Sigmoid colon (tissue), 6 donors: ENCODE measurements at regions not wholly inside any gene's neighbourhood (a gene's known extent, or its start where the extent isn't known, plus 50 kb on each side); places are given as distances from the start of the nearest gene placed in this dataset.
"Not testable (repeated sequence)": the region's sequence is repeated elsewhere in the genome, so short reads cannot be mapped to it uniquely, and the experiment has no call there.

Source experiments
- DNase-seq: peaks from one replicate; pipeline ENCODE4 v3.0.0-alpha.2; 2019
- H3K27ac ChIP-seq, 4 donors: fragments of 200-600 bp; sonication (generic); one replicate each; pipeline ENCODE4 v1.5.1; 2016 to 2019; ENCODE audit warnings: mild to moderate bottlenecking in 1 of 4
- H3K27me3 ChIP-seq, 3 donors: fragments of 200-600 bp; sonication (generic); one replicate each; pipeline ENCODE4 v1.5.1; 2019; ENCODE audit warnings: mild to moderate bottlenecking in 1 of 3
- H3K36me3 ChIP-seq, 4 donors: fragments of 200-600 bp; sonication (generic); one replicate each; pipeline ENCODE4 v1.5.1; 2016 to 2019
- H3K4me1 ChIP-seq, 4 donors: fragments of 200-600 bp; sonication (generic); one replicate each; pipeline ENCODE4 v1.5.1; 2017 to 2019
- H3K4me3 ChIP-seq, 4 donors: fragments of 200-600 bp; sonication (generic); one replicate each; pipeline ENCODE4 v1.5.1; 2017 to 2019; ENCODE audit warnings: mild to moderate bottlenecking in 2 of 4, moderate library complexity in 1 of 4
- H3K9me3 ChIP-seq, 4 donors: fragments of 200-600 bp in 3 of 4; sonication (generic) in 3 of 4; one replicate each; pipeline versions ENCODE4 v1.5.1 to v1.6.1; 2013 to 2019
- EP300 ChIP-seq, 4 donors: sonication (generic); formaldehyde crosslinking; IDR thresholded peaks; one replicate each; pipeline ENCODE4 v1.6.1; 2017; ENCODE audit warnings: antibody characterized with exemption in 4 of 4
- POLR2A ChIP-seq, 2 donors: fragments of 450-650 bp; IDR thresholded peaks; one replicate each; pipeline ENCODE4 v1.6.1; 2016; ENCODE audit warnings: antibody characterized with exemption in 2 of 2, mild to moderate bottlenecking in 2 of 2, moderate library complexity in 2 of 2
- POLR2AphosphoS5 ChIP-seq, 4 donors: sonication (generic); formaldehyde crosslinking; IDR thresholded peaks; one replicate each; pipeline ENCODE4 v1.6.1; 2017; ENCODE audit warnings: antibody characterized with exemption in 4 of 4
- WGBS, 2 donors: extraction: QIAGEN DNeasy Blood & Tissue Kit; methylation state at CpG; one replicate each; pipeline ENCODE4 v1.1.7; 2013; 5-methylcytosine and 5-hydroxymethylcytosine counted together
- intact Hi-C: fragments of 100-400 bp; cut with DNase I; formaldehyde crosslinking; loops from one replicate; pipeline ENCODE4 v1.15.1; 2023
- TF ChIP-seq, protein P1 (sequence below), 4 experiments: fragments of 450-650 bp in 3 of 4; fragments of 200-600 bp in 1 of 4; IDR thresholded peaks; one replicate each; pipeline ENCODE4 v1.5.1; 2016 to 2019; ENCODE audit warnings: antibody characterized with exemption in 4 of 4, mild to moderate bottlenecking in 3 of 4, moderate library complexity in 2 of 4
- donor health status: healthy with polysubstance abuse.
- donor health status: healthy.

DNA sequence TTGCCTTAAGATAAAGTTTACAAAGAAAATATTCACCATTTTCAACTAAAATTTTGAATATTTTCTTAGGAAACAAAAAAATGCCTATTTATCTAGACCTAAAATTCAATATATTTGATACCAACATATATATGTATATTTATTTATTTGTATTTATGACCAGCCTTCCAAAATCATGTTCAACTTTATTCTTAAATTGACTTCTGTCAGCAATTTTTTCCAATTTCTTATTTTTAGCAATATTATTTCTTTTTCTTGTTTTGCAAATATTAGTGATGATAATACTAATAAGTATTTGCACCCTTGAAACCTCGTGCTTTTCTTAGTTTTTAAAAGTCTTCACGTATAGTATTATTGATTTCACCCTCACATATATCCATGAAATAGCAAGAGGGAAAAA is 68.2 kb upstream of the PHLPP1 start:
- Histone ChIP-seq H3K4me3 (no peak overlapping the region), H3K27ac (no peak overlapping the region), H3K4me1 (peaks cover 0 to 12% (median 10%) of the 10 kb centered on the region in 4 donors), H3K27me3 (no peaks in the 10 kb centered on the region), H3K9me3 (no peaks in the 10 kb centered on the region), H3K36me3 (no peaks in the 10 kb centered on the region)
- TF ChIP-seq, protein P1, sequence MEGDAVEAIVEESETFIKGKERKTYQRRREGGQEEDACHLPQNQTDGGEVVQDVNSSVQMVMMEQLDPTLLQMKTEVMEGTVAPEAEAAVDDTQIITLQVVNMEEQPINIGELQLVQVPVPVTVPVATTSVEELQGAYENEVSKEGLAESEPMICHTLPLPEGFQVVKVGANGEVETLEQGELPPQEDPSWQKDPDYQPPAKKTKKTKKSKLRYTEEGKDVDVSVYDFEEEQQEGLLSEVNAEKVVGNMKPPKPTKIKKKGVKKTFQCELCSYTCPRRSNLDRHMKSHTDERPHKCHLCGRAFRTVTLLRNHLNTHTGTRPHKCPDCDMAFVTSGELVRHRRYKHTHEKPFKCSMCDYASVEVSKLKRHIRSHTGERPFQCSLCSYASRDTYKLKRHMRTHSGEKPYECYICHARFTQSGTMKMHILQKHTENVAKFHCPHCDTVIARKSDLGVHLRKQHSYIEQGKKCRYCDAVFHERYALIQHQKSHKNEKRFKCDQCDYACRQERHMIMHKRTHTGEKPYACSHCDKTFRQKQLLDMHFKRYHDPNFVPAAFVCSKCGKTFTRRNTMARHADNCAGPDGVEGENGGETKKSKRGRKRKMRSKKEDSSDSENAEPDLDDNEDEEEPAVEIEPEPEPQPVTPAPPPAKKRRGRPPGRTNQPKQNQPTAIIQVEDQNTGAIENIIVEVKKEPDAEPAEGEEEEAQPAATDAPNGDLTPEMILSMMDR (IDR thresholded peaks at IDR 0.05) = no peak
- no peak for TF ChIP-seq EP300 (IDR thresholded peaks at IDR 0.05)
- no peak for DNase-seq
- intact Hi-C loops = no loop called here
- 67 to 89% methylated on average over 2 of the region's 2 CpGs for WGBS, 2 donors

DNA sequence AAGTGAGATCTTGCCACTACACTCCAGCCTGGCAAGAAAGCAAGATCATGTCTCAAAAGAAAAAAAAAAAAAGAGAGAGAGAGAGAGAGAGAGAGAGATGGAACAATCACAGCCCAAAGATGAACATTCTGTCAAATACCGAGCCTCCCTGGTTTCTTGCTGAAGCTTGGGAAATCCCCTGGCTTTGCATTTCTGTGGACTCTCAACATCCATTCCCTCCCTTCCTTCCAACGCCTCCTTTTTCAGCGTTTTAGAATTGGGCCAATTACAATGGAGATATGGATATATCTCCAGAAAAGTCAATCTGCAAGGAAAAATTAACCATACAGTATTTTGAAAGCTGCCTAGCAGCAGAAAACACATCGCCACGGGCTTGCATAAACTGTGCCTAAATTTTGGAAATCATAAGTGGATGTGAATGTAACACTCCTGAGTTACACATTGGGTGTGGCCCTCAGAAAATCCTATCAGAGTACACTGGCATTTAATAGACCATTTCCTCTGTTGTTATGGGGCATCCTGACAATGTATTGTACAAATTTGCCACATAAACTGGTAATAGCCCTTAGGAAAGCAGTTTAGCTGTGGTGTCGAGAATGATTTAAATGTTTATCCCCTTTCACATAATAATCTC is 67.2 kb upstream of the PHLPP1 start:
- no peak overlapping the region for H3K27ac ChIP-seq
- TF ChIP-seq EP300 (IDR thresholded peaks at IDR 0.05) = no peak
- no peak for TF ChIP-seq POLR2AphosphoS5 (IDR thresholded peaks at IDR 0.05)
- TF ChIP-seq POLR2A (IDR thresholded peaks at IDR 0.05) = no peak
- TF ChIP-seq, protein P1 (IDR thresholded peaks at IDR 0.05) = no peak
- H3K4me1 ChIP-seq = peaks cover 0 to 6% (median 4%) of the 10 kb centered on the region in 4 donors
- H3K36me3 ChIP-seq = no peaks in the 10 kb centered on the region
- 70 to 75% methylated on average over 6 of the region's 6 CpGs for WGBS, 2 donors
- H3K9me3 ChIP-seq = no peaks in the 10 kb centered on the region
- intact Hi-C loops = no loop called here
- no peak for DNase-seq
- H3K4me3 ChIP-seq = no peak overlapping the region
- no peaks in the 10 kb centered on the region for H3K27me3 ChIP-seq

DNA sequence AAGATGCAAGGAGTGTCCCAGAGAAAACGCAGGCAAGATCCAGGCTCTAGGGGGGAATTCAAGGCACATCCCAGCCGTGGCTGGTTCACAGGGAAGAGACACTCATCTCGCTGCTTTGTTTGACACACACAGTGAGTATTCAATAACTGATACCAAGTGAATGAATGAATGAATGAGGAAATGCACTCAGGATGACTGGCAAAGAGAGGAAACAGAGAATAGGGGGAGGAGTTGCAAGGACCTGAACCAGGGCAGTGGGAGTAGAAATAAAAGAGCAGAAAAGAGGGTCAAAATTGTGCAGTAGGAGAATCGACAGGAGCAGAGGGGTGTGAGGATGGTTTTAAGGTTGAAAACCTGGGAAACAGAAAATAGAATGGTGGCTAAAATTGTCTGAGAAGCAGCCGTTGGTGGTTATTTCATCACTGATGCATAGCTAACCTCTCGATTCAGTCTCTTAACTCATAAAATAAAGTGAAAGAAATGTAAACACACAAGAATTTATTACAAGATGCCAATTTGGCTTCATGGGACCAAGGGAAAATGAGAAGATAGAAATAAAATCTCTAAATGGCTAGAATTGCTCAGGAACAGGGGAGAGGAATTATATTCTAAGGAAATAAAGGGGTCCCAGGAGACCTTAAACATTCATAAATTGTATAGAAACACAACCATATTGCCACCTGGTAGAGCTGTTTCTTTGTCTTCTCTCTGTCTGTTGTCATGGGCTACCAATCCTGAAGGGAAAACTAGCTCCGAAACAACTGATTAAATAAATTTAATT is 63.9 kb upstream of the PHLPP1 start:
- TF ChIP-seq EP300 (IDR thresholded peaks at IDR 0.05) (no peak), POLR2AphosphoS5 (IDR thresholded peaks at IDR 0.05) (no peak), POLR2A (IDR thresholded peaks at IDR 0.05) (no peak)
- TF ChIP-seq, protein P1 (IDR thresholded peaks at IDR 0.05) = no peak
- Histone ChIP-seq H3K4me1 (no peaks in the 10 kb centered on the region), H3K27ac (no peak overlapping the region), H3K9me3 (no peaks in the 10 kb centered on the region), H3K4me3 (no peak overlapping the region), H3K27me3 (no peaks in the 10 kb centered on the region), H3K36me3 (no peaks in the 10 kb centered on the region)
- DNase-seq = no peak
- 60 to 63% methylated on average over 7 of the region's 7 CpGs for WGBS, 2 donors
- intact Hi-C loops = no loop called here

DNA sequence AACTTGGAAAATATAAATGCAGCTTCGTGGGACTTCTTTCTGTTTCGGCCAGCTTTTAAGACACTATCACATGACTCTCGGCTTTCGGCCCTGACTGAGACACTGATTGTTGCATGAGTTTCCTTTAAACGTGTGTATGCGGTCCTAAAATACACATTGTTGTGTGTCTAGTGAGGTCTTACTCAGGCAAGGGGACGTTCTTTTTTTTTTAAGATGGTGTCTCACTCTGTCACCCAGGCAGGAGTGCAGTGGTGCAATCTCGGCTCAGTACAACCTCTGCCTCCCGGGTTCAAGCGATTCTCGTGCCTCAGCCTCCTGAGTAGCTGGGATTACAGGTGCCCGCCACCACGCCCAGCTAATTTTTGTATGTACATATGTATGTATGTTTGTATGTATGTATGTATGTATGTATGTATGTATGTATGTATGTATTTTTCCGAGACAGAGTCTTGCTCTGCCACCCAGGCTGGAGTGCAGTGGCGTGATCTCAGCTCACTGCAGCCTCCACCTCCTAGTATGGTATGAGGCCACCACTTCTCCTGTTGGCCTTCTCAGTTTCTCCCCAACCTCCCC is 63.2 kb upstream of the PHLPP1 start:
- H3K27me3 ChIP-seq, H3K9me3 ChIP-seq, intact Hi-C loops, H3K4me3 ChIP-seq, H3K27ac ChIP-seq, H3K36me3 ChIP-seq, H3K4me1 ChIP-seq, DNase-seq: not testable (repeated sequence)
- WGBS, 2 donors = 79% methylated on average over 15 of the region's 15 CpGs

DNA sequence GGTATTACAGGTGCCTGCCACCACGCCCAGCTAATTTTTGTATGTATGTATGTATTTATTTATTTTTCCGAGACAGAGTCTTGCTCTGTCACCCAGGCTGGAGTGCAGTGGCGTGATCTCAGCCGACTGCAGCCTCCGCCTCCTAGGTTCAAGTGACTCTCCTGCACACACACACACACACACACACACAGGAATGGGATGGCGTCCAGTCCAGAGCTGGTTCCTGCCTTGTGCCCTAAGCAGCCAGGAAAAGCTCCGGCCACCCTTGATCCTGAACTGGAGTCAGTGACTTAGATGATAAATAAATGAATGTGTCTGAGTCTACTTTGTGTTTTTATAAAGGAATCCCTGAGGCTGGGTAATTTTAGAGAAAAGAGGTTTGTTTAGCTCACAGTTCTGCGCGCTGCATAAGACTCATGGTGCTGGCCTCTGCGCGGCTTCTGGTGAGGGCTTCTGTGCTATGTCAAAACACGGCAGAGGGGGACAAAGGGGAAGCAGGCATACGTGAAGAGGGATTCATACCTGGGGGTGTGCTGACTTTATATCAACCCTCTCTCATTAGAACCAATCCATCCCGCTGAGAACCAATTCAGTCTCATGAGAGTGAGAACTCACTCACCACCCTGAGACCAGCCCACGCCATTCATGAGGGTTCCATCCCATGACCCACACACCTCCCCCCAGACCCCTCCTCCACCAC is 59.7 kb upstream of the PHLPP1 start:
- H3K36me3 ChIP-seq = no peaks in the 10 kb centered on the region
- no peaks in the 10 kb centered on the region for H3K9me3 ChIP-seq
- H3K4me1 ChIP-seq = no peaks in the 10 kb centered on the region
- 78 to 81% methylated on average over 15 of the region's 15 CpGs for WGBS, 2 donors
- H3K4me3 ChIP-seq = no peak overlapping the region
- TF ChIP-seq, protein P1 (IDR thresholded peaks at IDR 0.05) = no peak
- TF ChIP-seq POLR2AphosphoS5 (IDR thresholded peaks at IDR 0.05) (no peak), EP300 (IDR thresholded peaks at IDR 0.05) (no peak), POLR2A (IDR thresholded peaks at IDR 0.05) (no peak)
- H3K27me3 ChIP-seq = no peaks in the 10 kb centered on the region
- intact Hi-C loops = no loop called here
- no peak overlapping the region for H3K27ac ChIP-seq
- no peak for DNase-seq
